HepG2 (cell line): ENCODE measurements at regions not wholly inside any gene's neighbourhood (a gene's known extent, or its start where the extent isn't known, plus 50 kb on each side); places are given as distances from the start of the nearest gene placed in this dataset.

Experiments used
- STAT5B ChIP-seq: sonication (generic); formaldehyde crosslinking; IDR thresholded peaks from 2 replicates; pipeline ENCODE4 v1.4.0; 2020; ENCODE audit warnings: missing genetic modification reagents
- TF ChIP-seq, protein P1 (sequence below), 2 experiments: sonication (generic) in 1 of 2; formaldehyde crosslinking in 1 of 2; IDR thresholded peaks; 2 replicates each; pipeline versions ENCODE4 v1.5.1 to v1.6.1; 2011 to 2020; ENCODE audit warnings: borderline replicate concordance in 1 of 2, low read depth in 1 of 2, low read length in 1 of 2, mild to moderate bottlenecking in 1 of 2, missing genetic modification reagents in 1 of 2, moderate library complexity in 1 of 2

- TF ChIP-seq, protein P1, sequence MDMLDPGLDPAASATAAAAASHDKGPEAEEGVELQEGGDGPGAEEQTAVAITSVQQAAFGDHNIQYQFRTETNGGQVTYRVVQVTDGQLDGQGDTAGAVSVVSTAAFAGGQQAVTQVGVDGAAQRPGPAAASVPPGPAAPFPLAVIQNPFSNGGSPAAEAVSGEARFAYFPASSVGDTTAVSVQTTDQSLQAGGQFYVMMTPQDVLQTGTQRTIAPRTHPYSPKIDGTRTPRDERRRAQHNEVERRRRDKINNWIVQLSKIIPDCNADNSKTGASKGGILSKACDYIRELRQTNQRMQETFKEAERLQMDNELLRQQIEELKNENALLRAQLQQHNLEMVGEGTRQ (IDR thresholded peaks at IDR 0.05; ENCODE audit: low read depth, low read length): no peak
- TF ChIP-seq, protein P1 (CRISPR knock-in tag; IDR thresholded peaks at IDR 0.05; ENCODE audit: borderline replicate concordance): no peak
- no peak for TF ChIP-seq STAT5B (CRISPR knock-in tag)
Measured at GRCh38 chr3:84835366-84835765, 123.4 kb upstream of the CADM2 start.
